GM20000 (cell line): ENCODE measurements at regions not wholly inside any gene's neighbourhood (a gene's known extent, or its start where the extent isn't known, plus 50 kb on each side); places are given as distances from the start of the nearest gene placed in this dataset.

Source experiments
- DNase-seq: peaks from one replicate; pipeline ENCODE4 v3.0.0; 2012; ENCODE audit warnings: low spot score
- CTCF ChIP-seq: IDR thresholded peaks from 2 replicates; pipeline ENCODE4 v1.5.1; 2012; ENCODE audit warnings: mild to moderate bottlenecking, control low read depth; ENCODE audit errors: extremely low read depth, missing control alignments

DNA sequence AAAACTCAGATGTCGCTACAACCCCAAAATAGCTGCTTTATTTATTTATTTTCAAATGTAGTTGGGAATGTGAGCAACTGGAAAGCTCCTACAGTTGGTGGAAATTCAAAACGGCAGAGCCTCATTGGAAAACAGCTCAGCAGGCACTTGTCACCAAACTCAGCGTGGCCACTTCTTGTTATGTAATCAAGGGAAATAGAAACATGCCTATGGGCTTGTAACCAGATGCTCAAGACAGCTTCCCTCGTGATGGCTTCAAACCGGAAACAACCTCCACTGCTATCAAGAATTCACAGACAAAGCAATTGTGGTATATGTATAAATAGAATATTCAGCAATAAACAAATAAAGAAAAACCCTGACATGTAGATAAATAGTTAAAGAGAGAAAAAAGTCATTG lies 627.8 kb upstream of the SLC10A2 start:
- TF ChIP-seq CTCF: no peak
- DNase-seq: no peak

- no peak for DNase-seq
- TF ChIP-seq CTCF: no peak
These were observed 626.2 kb upstream of the SLC10A2 start for GRCh38 chr13:103692442-103692841.

- no peak for TF ChIP-seq CTCF
- DNase-seq: no peak
These were observed 610.1 kb upstream of the SLC10A2 start for GRCh38 chr13:103676329-103676728.

- no peak for DNase-seq
- TF ChIP-seq CTCF: no peak
These were observed 605.3 kb upstream of the SLC10A2 start for GRCh38 chr13:103671547-103671946.

- DNase-seq: no peak
- no peak for TF ChIP-seq CTCF
These were observed 597.8 kb upstream of the SLC10A2 start for GRCh38 chr13:103663996-103664395.

DNA sequence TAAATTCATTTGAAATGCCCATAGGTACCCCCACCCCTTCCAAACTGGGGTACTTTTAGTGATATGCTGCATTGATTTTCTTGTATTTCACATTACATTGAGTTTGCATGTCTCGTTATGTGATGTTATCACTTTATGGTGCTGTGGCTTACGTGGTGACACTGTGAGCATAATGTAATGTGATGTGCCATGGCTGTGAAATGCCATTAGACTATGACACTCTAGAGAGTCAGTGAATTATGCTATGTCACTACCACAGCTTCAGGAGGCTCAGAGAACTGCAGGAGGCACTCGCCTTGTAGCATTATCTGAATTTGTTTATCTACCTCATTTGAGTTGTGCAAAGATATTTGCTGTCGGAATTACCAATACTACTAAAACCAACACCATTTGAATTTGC lies 590.1 kb upstream of the SLC10A2 start:
- DNase-seq: no peak
- TF ChIP-seq CTCF: no peak

GRCh38 chr13:103640606-103641005 lies 574.4 kb upstream of the SLC10A2 start:
- no peak for TF ChIP-seq CTCF
- no peak for DNase-seq
